HepG2 (cell line): ENCODE measurements at regions not wholly inside any gene's neighbourhood (a gene's known extent, or its start where the extent isn't known, plus 50 kb on each side); places are given as distances from the start of the nearest gene placed in this dataset.

Source experiments
- ATAC-seq: fragments of 200-7000 bp; cut with Tn5 transposase; 3 replicates; pipeline ENCODE4 v1.9.1; 2020; ENCODE audit warnings: mild to moderate bottlenecking, moderate library complexity
- BruUV-seq: library from RNA; stranded (reverse); fragments of 400-500 nt; replicated peaks from 2 replicates; lab custom pipeline; 2021; lab: Mats Ljungman, UMichigan
- CTCF ChIA-PET: fragments of 300-600 bp; formaldehyde crosslinking; extraction: SDS; loops from one replicate; lab custom pipeline; 2021; ENCODE audit warnings: low total read pairs, inconsistent platforms, low intra/inter-chr PET ratio; lab: Yijun Ruan, JAX
- POLR2A ChIA-PET: fragments of 350-600 bp; sonication (Branson Sonifier 250); formaldehyde crosslinking; loops from one replicate; lab custom pipeline; 2020; ENCODE audit warnings: antibody characterized with exemption, inconsistent platforms; lab: Yijun Ruan, JAX
- DNase-seq: peaks from one replicate; pipeline ENCODE4 v3.0.0-alpha.2; 2015; ENCODE audit warnings: low spot score
- FAIRE-seq: peaks from 3 replicates; lab custom pipeline; 2011; peaks lifted over from hg19 to GRCh38; lab: Jason Lieb, UNC
- H2AFZ ChIP-seq: one replicate; pipeline ENCODE4 v1.6.1; 2011; ENCODE audit warnings: low read length, inconsistent platforms
- H3K27ac ChIP-seq: fragments of 300-600 bp; 3 replicates; pipeline ENCODE4 v1.8.0; 2011; ENCODE audit warnings: mixed run types, mild to moderate bottlenecking, mixed read lengths, low read length, inconsistent platforms; ENCODE audit not compliant: insufficient read depth; ENCODE audit errors: extremely low read length
- H3K27me3 ChIP-seq, 2 experiments: fragments of 200-600 bp in 1 of 2; 2 replicates in 1 of 2; 3 replicates in 1 of 2; pipeline versions ENCODE4 v1.6.0 to v1.8.0; 2011; ENCODE audit warnings: low read length in 2 of 2, mild to moderate bottlenecking in 2 of 2, moderate library complexity in 2 of 2, inconsistent platforms in 1 of 2; ENCODE audit not compliant: insufficient read depth in 2 of 2, control insufficient read depth in 1 of 2
- H3K36me3 ChIP-seq, 2 experiments: fragments of 200-600 bp in 1 of 2; replicated peaks in 1 of 2; 2 replicates in 1 of 2; 3 replicates in 1 of 2; pipeline versions ENCODE4 v1.5.1 to v1.8.0; 2011; ENCODE audit warnings: low read length in 2 of 2, inconsistent platforms in 1 of 2; ENCODE audit not compliant: insufficient read depth in 2 of 2, control insufficient read depth in 1 of 2
- H3K4me1 ChIP-seq: 2 replicates; pipeline ENCODE4 v1.5.1; 2012; ENCODE audit warnings: low read length, inconsistent platforms; ENCODE audit not compliant: insufficient read depth
- H3K4me2 ChIP-seq: 2 replicates; pipeline ENCODE4 v1.6.0; 2011; ENCODE audit warnings: low read depth, low read length, inconsistent platforms
- H3K4me3 ChIP-seq, 3 experiments: fragments of 200-600 bp in 1 of 3; sonication (generic), shearing (Covaris generic) in 1 of 3; replicated peaks in 1 of 3; 2 replicates each; pipeline ENCODE4 v1.5.1; 2011 to 2016; ENCODE audit warnings: low read length in 3 of 3, inconsistent platforms in 2 of 3, low read depth in 2 of 3, mild to moderate bottlenecking in 2 of 3, control low read depth in 1 of 3, mixed read lengths in 1 of 3; ENCODE audit not compliant: insufficient read depth in 1 of 3
- H3K79me2 ChIP-seq: one replicate; pipeline ENCODE4 v1.6.1; 2011; ENCODE audit warnings: low read length, inconsistent platforms; ENCODE audit not compliant: insufficient read depth
- H3K9ac ChIP-seq: 2 replicates; pipeline ENCODE4 v1.6.0; 2011; ENCODE audit warnings: mild to moderate bottlenecking, low read depth, low read length, inconsistent platforms; ENCODE audit not compliant: insufficient read depth
- H3K9me3 ChIP-seq: 2 replicates; pipeline ENCODE4 v1.5.1; 2012; ENCODE audit warnings: mild to moderate bottlenecking, low read length
- H4K20me1 ChIP-seq: 2 replicates; pipeline ENCODE4 v1.6.0; 2011; ENCODE audit warnings: inconsistent platforms, mild to moderate bottlenecking, low read length, moderate library complexity; ENCODE audit not compliant: insufficient read depth
- ATM ChIP-seq: fragments of 450-650 bp; IDR thresholded peaks from 2 replicates; pipeline ENCODE4 v1.7.1; 2017; ENCODE audit warnings: mild to moderate bottlenecking, borderline replicate concordance
- SALL2 ChIP-seq: sonication (generic); formaldehyde crosslinking; IDR thresholded peaks from 2 replicates; pipeline ENCODE4 v1.8.1; 2023; ENCODE audit warnings: mild to moderate bottlenecking, missing genetic modification reagents, inconsistent platforms
- ZKSCAN5 ChIP-seq: sonication (generic); formaldehyde crosslinking; IDR thresholded peaks from 2 replicates; pipeline ENCODE4 v1.5.1; 2020; ENCODE audit warnings: mild to moderate bottlenecking, missing genetic modification reagents
- ZNF275 ChIP-seq: sonication (generic); formaldehyde crosslinking; IDR thresholded peaks from 2 replicates; pipeline ENCODE4 v1.8.0; 2022; ENCODE audit warnings: missing genetic modification reagents, mild to moderate bottlenecking, inconsistent platforms, borderline replicate concordance
- ZNF367 ChIP-seq: sonication (generic); formaldehyde crosslinking; IDR thresholded peaks from 2 replicates; pipeline ENCODE4 v1.4.0; 2020; ENCODE audit warnings: missing genetic modification reagents, borderline replicate concordance
- ZNF432 ChIP-seq: sonication (generic); formaldehyde crosslinking; IDR thresholded peaks from 2 replicates; pipeline ENCODE4 v1.5.0; 2020; ENCODE audit warnings: missing genetic modification reagents, mild to moderate bottlenecking, borderline replicate concordance
- ZNF441 ChIP-seq: sonication (generic); formaldehyde crosslinking; IDR thresholded peaks from 2 replicates; pipeline ENCODE4 v1.7.0; 2021; ENCODE audit warnings: missing genetic modification reagents, borderline replicate concordance
- ZNF615 ChIP-seq: sonication (generic); formaldehyde crosslinking; IDR thresholded peaks from 2 replicates; pipeline ENCODE4 v1.5.0; 2020; ENCODE audit warnings: mild to moderate bottlenecking, missing genetic modification reagents, borderline replicate concordance
- ZNF629 ChIP-seq: sonication (generic); formaldehyde crosslinking; conservative IDR thresholded peaks from 2 replicates; pipeline ENCODE4 v1.5.0; 2020; ENCODE audit warnings: missing genetic modification reagents
- ZNF782 ChIP-seq: sonication (generic); formaldehyde crosslinking; IDR thresholded peaks from 2 replicates; pipeline ENCODE4 v1.4.0; 2020; ENCODE audit warnings: missing genetic modification reagents, mild to moderate bottlenecking, borderline replicate concordance
- WGBS: methylation state at CpG from one replicate; pipeline ENCODE4 v1.1.6; 2017; ENCODE audit warnings: low lambda C conversion rate; 5-methylcytosine and 5-hydroxymethylcytosine counted together
- in situ Hi-C: cut with HindIII; loops from 2 replicates; pipeline ENCODE4 v1.10.0; 2017; ENCODE audit warnings: low pct_unique_long_range_greater_than_20kb; ENCODE audit not compliant: extremely low pct_ligation_motif_present
- intact Hi-C: fragments of 100-400 bp; cut with micrococcal nuclease; formaldehyde crosslinking; loops from one replicate; pipeline ENCODE4 v1.10.0; 2022; ENCODE audit not compliant: unreplicated experiment
- TF ChIP-seq, protein P1 (sequence below): sonication (generic); formaldehyde crosslinking; IDR thresholded peaks from 2 replicates; pipeline ENCODE4 v1.9.0; 2022; ENCODE audit warnings: low read depth, missing genetic modification reagents
- TF ChIP-seq, protein P2 (sequence below): sonication (generic); formaldehyde crosslinking; IDR thresholded peaks from 2 replicates; pipeline ENCODE4; 2020; ENCODE audit warnings: missing genetic modification reagents, mild to moderate bottlenecking, borderline replicate concordance

DNA sequence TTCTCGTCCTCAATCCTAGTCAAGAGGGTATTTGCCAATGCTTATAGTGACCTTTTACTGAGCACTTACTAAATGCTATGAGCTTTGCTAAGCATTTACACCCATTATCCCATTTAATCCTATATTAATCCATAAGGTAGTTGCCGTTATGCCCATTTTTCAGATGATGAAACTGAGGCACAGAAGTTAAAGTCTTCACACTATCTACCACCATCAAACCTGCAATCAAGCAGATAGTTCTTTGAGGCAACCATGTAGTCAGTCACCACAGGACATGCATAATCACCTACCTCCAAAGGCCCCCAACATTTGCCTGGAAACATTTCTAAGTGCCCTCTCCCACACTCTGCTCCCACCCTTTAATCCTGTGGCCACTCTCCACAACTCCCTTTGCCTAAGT, 149.6 kb downstream of the LY86 start:
- FAIRE-seq (no peak), ATAC-seq (no peak), DNase-seq (no peak)
- Histone ChIP-seq H3K4me2 (no peak overlapping the region), H3K4me3 (no peak overlapping the region), H3K4me1 (no peaks in the 10 kb centered on the region), H2AFZ (no peak overlapping the region), H3K9ac (no peak overlapping the region), H4K20me1 (no peaks in the 10 kb centered on the region), H3K27me3 (peaks cover 3 to 26% of the 10 kb centered on the region in 2 experiments; a peak in 3 of 5 replicates), H3K79me2 (no peaks in the 10 kb centered on the region), H3K36me3 (no peaks in the 10 kb centered on the region), H3K9me3 (no peaks in the 10 kb centered on the region), H3K27ac (no peak overlapping the region)
- ChIA-PET POLR2A (no interaction called here), CTCF (no interaction called here)
- intact Hi-C loops: no loop called here
- 4% methylated on average over 2 of the region's 2 CpGs for WGBS
- TF ChIP-seq ZNF629 (CRISPR knock-in tag) (peak; percentile 54), ZNF615 (no peak)
- TF ChIP-seq, protein P1, sequence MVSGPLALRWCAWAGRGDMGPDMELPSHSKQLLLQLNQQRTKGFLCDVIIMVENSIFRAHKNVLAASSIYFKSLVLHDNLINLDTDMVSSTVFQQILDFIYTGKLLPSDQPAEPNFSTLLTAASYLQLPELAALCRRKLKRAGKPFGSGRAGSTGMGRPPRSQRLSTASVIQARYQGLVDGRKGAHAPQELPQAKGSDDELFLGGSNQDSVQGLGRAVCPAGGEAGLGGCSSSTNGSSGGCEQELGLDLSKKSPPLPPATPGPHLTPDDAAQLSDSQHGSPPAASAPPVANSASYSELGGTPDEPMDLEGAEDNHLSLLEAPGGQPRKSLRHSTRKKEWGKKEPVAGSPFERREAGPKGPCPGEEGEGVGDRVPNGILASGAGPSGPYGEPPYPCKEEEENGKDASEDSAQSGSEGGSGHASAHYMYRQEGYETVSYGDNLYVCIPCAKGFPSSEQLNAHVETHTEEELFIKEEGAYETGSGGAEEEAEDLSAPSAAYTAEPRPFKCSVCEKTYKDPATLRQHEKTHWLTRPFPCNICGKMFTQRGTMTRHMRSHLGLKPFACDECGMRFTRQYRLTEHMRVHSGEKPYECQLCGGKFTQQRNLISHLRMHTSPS (CRISPR knock-in tag): no peak
- in situ Hi-C loops: no loop called here
- no TSS peak for BruUV-seq

GRCh38 chr6:6738922-6739716, 150.6 kb downstream of the LY86 start:
- ATAC-seq: no peak
- WGBS: 34% methylated on average over 5 of the region's 5 CpGs
- Histone ChIP-seq H3K27me3 (peaks cover 3 to 25% of the 10 kb centered on the region in 2 experiments; a peak in 3 of 5 replicates), H3K36me3 (no peaks in the 10 kb centered on the region), H3K4me1 (no peaks in the 10 kb centered on the region), H2AFZ (no peak overlapping the region), H4K20me1 (no peaks in the 10 kb centered on the region), H3K4me2 (no peak overlapping the region), H3K79me2 (no peaks in the 10 kb centered on the region), H3K9ac (no peak overlapping the region), H3K9me3 (no peaks in the 10 kb centered on the region), H3K27ac (no peak overlapping the region), H3K4me3 (no peak overlapping the region)
- DNase-seq: no peak
- ChIA-PET CTCF (no interaction called here), POLR2A (no interaction called here)
- BruUV-seq: no TSS peak
- in situ Hi-C loops: no loop called here
- intact Hi-C loops: no loop called here
- no peak for FAIRE-seq
- TF ChIP-seq ZNF441 (CRISPR knock-in tag): no peak
- TF ChIP-seq, protein P2, sequence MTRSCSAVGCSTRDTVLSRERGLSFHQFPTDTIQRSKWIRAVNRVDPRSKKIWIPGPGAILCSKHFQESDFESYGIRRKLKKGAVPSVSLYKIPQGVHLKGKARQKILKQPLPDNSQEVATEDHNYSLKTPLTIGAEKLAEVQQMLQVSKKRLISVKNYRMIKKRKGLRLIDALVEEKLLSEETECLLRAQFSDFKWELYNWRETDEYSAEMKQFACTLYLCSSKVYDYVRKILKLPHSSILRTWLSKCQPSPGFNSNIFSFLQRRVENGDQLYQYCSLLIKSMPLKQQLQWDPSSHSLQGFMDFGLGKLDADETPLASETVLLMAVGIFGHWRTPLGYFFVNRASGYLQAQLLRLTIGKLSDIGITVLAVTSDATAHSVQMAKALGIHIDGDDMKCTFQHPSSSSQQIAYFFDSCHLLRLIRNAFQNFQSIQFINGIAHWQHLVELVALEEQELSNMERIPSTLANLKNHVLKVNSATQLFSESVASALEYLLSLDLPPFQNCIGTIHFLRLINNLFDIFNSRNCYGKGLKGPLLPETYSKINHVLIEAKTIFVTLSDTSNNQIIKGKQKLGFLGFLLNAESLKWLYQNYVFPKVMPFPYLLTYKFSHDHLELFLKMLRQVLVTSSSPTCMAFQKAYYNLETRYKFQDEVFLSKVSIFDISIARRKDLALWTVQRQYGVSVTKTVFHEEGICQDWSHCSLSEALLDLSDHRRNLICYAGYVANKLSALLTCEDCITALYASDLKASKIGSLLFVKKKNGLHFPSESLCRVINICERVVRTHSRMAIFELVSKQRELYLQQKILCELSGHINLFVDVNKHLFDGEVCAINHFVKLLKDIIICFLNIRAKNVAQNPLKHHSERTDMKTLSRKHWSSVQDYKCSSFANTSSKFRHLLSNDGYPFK: no peak
- no peak for TF ChIP-seq ZNF782 (CRISPR knock-in tag)
- no peak for TF ChIP-seq ATM
- TF ChIP-seq ZNF275 (CRISPR knock-in tag): no peak
- no peak for TF ChIP-seq ZKSCAN5 (CRISPR knock-in tag)
- no peak for TF ChIP-seq SALL2 (CRISPR knock-in tag)
- no peak for TF ChIP-seq ZNF432 (CRISPR knock-in tag)
- TF ChIP-seq ZNF367: no peak
